Stimulated activated CD4-positive, alpha-beta T cell treated with anti-CD3 and anti-CD28 coated beads, Interleukin-4, amount 100 ng/mL, for 48 hours (primary cell): ENCODE measurements at regions not wholly inside any gene's neighbourhood (a gene's known extent, or its start where the extent isn't known, plus 50 kb on each side); places are given as distances from the start of the nearest gene placed in this dataset.
A peak's percentile ranks its signal among the peaks of the same experiment; 100 is the strongest.
"Not testable (repeated sequence)": the region's sequence is repeated elsewhere in the genome, so short reads cannot be mapped to it uniquely, and the experiment has no call there.

ENCODE experiments used
- DNase-seq, 2 donors: peaks; one replicate each; pipeline ENCODE4 v3.0.0-alpha.2; 2020; ENCODE audit warnings: low read depth in 2 of 2

GRCh38 chr1:146510248-146510983 lies 281.6 kb upstream of the NOTCH2NLA start:
- not testable (repeated sequence) for DNase-seq

DNA sequence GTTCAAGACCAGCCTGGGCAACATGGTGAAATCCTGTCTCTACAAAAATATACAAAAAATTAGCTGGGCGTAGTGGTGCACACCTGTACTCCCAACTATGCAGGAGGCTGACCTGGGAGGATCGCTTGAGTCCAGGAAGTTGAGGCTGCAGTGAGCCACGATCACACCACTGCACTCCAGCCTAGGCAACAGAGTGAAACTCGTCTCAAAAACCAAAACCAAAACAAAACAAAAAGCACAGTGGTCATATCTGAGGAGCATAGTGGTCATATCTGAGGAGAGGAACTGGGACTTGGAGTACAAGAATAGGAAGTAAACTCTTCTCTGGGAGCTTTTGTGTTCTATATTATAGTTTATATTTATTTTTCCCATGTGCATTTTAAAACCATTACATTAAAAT lies 275.3 kb upstream of the NOTCH2NLA start:
- not testable (repeated sequence) for DNase-seq

DNA sequence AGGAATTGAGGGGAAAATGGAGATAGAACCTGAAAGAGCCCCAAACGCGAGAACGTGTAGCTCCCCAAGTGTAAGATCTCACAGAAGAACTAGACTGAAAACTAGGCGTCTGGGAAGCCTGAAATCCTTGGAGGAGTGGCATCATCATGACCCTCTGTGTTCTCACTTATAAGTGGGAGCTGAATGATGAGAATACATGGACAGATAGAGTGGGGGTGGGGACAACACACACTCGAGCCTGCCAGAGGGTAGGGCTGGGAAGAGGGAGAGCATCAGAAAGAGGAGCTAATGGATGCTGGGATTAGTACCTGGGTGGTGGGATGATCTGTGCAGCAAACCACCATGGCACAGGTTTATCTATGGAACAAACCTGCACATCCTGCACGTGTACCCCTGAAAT lies 258.7 kb upstream of the NOTCH2NLA start:
- not testable (repeated sequence) for DNase-seq

DNA sequence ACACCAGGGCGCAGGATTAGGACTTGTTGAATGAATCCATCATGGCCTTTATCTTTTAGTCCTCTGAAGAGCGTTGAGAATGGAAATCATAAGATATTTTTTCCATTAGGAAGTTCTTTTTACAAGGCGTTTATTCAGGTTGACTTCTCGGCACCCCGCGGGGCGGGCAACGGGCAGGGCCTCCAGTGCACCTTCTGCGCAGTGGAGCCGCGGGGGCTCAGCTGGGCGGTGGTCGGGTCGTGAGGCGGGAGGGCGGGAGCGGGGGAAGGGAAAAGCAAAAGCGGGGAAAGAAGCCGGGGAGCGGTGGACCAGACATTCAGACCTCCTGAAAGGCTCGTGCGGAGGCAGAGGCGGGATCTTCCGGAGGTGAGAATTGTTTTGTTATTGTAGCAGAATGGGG lies 258.3 kb upstream of the NOTCH2NLA start:
- DNase-seq, result not testable (repeated sequence)

DNA sequence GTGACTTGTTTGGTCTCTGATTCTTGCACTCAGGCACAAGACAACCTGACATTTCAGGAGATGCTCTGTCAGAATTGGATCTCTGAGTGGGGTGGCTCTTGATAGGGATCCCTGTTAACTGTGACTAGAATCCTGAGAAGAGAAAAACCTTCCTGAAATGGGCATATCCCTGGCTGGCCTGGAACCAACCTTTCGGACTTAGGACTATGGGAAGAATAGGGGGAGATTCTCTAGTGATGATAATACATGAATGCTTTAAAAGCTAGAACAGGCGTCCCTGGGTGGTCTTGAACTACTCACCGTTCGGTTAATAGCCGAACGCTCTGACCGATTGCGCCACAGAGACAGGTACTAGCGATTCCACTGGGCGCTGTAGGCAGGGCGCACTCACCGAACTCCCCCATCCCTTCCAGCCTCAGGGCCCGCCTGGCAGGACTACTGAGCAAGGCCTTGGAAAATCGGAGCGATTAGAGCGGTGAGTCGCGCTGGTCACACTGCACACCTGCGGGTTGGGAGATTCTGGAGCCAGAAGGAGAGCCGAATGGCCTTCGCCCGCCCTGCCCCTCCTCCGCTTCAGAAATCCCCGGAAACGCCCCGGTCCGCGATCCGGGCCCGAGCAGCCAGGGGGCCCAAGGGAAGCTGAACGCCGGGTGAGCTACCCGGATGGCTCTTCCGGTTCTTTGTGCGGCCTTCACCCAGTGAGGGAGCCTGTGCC lies 257.6 kb upstream of the NOTCH2NLA start:
- DNase-seq, result not testable (repeated sequence)

- not testable (repeated sequence) for DNase-seq
These were observed 255.4 kb upstream of the NOTCH2NLA start for GRCh38 chr1:146484195-146484594.

- DNase-seq, result not testable (repeated sequence)
These were observed 250.4 kb upstream of the NOTCH2NLA start for GRCh38 chr1:146479188-146479587.

DNA sequence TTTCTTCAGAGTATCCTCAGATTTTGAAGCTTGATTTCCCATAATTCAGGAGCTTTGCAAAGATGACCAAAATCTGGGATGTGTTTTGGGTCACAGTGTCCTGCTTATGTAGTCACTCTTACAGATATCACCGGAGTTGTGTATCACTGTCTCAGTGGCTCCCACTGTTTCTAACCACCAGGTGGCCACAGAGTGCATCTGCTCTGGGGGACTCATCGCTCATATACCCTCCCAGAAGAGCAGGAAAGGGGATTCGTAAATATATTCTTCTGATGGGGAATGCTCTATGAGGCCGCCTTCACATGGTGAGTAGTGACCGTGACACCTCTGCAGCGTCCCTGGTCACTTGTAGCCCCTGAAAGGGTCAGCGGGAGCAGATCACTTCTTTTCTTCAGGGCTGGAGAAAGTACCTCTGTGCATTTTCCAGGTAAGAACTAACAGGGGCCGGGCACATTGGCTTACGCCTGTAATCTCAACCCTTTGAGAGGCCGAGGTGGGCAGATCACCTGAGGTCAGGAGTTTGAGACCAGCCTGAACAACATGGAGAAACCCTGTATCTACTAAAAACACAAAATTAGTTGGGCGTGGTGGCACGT lies 249.4 kb upstream of the NOTCH2NLA start:
- DNase-seq, result not testable (repeated sequence)

GRCh38 chr1:146475086-146475485 lies 246.3 kb upstream of the NOTCH2NLA start:
- DNase-seq, result not testable (repeated sequence)

- not testable (repeated sequence) for DNase-seq
These were observed 245.4 kb upstream of the NOTCH2NLA start for GRCh38 chr1:146474216-146474615.

GRCh38 chr1:146472192-146472861 lies 243.5 kb upstream of the NOTCH2NLA start:
- DNase-seq, result peak; percentile 67 to 76

DNA sequence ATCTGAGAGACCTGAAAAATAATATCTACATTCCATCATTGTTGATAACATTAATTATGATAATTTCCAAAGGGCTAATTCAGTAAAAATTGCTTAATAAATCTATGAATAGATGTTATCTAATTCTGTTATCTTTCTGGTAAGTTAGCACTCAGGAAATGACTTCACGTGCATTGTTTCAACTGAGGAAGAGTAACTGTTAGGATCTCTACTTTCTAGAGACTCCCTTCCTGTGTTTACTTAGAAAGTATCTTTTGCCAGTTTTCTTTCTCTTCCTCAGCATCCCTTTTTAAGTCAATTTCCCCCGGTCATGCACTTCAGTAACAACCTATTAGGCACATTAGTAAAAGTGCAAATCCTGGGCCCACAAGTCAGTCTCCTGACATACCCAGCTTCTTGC lies 231.1 kb upstream of the NOTCH2NLA start:
- DNase-seq, result not testable (repeated sequence)

DNA sequence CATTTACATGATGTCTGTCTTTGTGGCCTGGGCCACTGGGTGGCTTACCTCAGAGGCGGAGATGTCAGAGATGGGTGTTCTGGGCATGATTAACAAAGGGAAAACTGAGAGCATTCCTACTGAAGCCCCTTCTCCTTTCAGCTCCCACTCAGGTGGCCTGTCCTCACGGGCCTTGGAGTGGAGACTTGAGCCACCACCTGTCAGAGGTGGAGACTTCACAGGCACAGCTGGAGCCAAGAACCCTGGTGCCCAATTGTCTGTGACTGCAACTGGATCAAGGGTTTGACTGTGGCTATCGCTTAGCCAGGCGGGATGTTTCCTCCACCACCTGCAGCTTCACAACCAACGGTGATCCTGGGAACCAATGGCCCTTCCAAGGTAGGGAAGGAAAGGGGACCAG lies 230.5 kb upstream of the NOTCH2NLA start:
- not testable (repeated sequence) for DNase-seq

- not testable (repeated sequence) for DNase-seq
These were observed 220.0 kb upstream of the NOTCH2NLA start for GRCh38 chr1:146448877-146449246.

DNA sequence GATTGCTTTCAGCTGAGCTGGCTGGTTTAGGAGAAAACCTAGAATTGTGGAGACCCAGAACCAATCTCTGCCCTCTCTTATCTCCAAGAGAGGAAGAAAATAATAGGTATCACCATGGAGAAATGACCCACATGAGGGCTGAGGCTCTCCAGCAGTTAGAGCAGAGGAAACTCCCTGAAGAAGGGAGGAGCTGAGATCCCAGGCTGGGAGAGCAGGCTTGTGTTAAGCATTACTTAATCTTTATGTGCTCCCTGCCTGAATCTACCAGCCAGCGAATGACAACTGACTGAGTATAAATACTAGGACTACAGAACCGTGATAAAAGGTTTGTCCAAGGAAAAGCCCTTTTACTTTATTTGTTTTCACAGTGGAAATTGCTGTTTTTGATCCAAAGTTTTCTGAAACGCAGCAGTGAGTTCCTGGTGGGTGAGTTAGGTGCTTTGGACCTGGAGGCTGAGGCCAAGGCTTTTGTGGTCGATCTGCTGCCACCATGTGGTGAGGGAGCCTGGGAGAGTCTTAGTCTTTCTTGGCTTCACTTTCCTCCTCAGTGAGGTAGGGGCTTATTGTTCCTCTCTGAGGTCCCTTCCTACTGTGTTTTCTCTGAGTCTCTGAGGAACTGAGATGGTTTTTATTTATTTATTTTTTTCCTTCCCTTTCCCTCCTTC lies 219.5 kb upstream of the NOTCH2NLA start:
- peak; percentile 30 to 38 for DNase-seq

GRCh38 chr1:146443871-146444222 lies 215.0 kb upstream of the NOTCH2NLA start:
- peak; percentile 16 for DNase-seq

- not testable (repeated sequence) for DNase-seq
These were observed 214.5 kb upstream of the NOTCH2NLA start for GRCh38 chr1:146443088-146443870.

GRCh38 chr1:146438543-146438942 lies 209.7 kb upstream of the NOTCH2NLA start:
- not testable (repeated sequence) for DNase-seq

DNA sequence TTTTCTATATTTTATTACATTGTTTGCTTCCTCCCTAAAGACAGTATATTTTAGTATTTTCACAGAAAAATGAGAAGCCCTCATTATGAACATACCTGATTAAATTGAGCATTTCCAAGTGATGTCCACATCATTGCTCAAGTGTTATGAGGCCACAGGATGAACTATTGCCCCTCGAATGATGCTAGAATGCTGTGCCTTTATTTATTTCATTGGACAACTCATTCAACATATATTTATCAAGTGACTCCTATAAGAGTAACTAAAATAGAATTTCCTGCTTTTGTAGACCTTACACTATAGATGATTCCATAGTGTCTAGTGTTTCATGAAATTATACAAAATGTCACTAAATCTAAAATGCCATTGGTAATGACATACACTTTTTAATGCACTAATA lies 187.8 kb upstream of the NOTCH2NLA start:
- not testable (repeated sequence) for DNase-seq

- DNase-seq, result not testable (repeated sequence)
These were observed 186.2 kb upstream of the NOTCH2NLA start for GRCh38 chr1:146415017-146415416.

DNA sequence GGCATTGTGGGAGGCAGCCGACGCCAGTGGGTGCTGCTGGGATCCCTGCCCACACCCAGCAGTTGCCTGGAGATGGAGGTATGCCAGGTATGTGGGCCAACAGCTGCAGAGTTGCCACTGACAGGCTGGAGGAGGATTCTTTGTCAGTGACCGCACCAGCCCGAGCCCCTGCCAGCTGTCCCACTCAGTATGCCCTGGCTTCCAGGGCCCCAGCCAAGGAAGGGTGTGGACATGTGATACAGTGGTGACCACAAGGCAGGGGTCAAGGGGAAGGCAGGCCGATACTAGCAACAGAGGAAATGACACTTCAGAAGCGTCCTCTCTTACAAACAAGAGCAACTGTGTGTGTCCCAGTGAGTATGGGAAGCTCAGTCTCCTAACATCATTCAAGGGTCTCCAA lies 185.1 kb upstream of the NOTCH2NLA start:
- DNase-seq, result not testable (repeated sequence)
